Body of pancreas (tissue), 4 donors: ENCODE measurements at regions not wholly inside any gene's neighbourhood (a gene's known extent, or its start where the extent isn't known, plus 50 kb on each side); places are given as distances from the start of the nearest gene placed in this dataset.

Experiments used
- CTCF ChIP-seq, 7 experiments: fragments of 450-650 bp in 4 of 7; fragments of 200-600 bp in 3 of 7; sonication (generic) in 3 of 7; IDR thresholded peaks; one replicate each; pipeline ENCODE4 v1.5.1; 2016 to 2019; ENCODE audit warnings: antibody characterized with exemption in 7 of 7
- POLR2A ChIP-seq, 3 donors: fragments of 450-650 bp; IDR thresholded peaks; one replicate each; pipeline ENCODE4 v1.6.1; 2016; ENCODE audit warnings: antibody characterized with exemption in 3 of 3, mild to moderate bottlenecking in 2 of 3

GRCh38 chr13:32964987-32965386, 51.2 kb upstream of the KL start:
- TF ChIP-seq CTCF (IDR thresholded peaks at IDR 0.05) (no peak), POLR2A (IDR thresholded peaks at IDR 0.05) (no peak)
